B cell (primary cell): ENCODE measurements at regions not wholly inside any gene's neighbourhood (a gene's known extent, or its start where the extent isn't known, plus 50 kb on each side); places are given as distances from the start of the nearest gene placed in this dataset.
"Not testable (repeated sequence)": the region's sequence is repeated elsewhere in the genome, so short reads cannot be mapped to it uniquely, and the experiment has no call there.

Experiments used
- ATAC-seq: fragments of 200-7000 bp; cut with Tn5 transposase; one replicate; pipeline ENCODE4 v1.10.0; 2021; ENCODE audit warnings: low read depth, mild to moderate bottlenecking, moderate number of reproducible peaks, moderate library complexity
- CTCF ChIA-PET: fragments of 350-600 bp; sonication (Branson Sonifier 250); formaldehyde crosslinking; loops from one replicate; lab custom pipeline; 2021; ENCODE audit warnings: antibody characterized with exemption, inconsistent platforms; lab: Charles Lee
- POLR2A ChIA-PET: fragments of 350-600 bp; sonication (Branson Sonifier 250); formaldehyde crosslinking; loops from one replicate; lab custom pipeline; 2021; ENCODE audit warnings: antibody characterized with exemption; lab: Charles Lee
- DNase-seq: peaks from one replicate; pipeline ENCODE4 v3.0.0; 2013
- H2AFZ ChIP-seq: 2 replicates; pipeline ENCODE4 v1.6.1; 2012; ENCODE audit warnings: mild to moderate bottlenecking, low read depth, low read length; ENCODE audit not compliant: insufficient read depth, poor library complexity, severe bottlenecking
- H3K27ac ChIP-seq, 2 donors: 1 replicate in 1 of 2; 2 replicates in 1 of 2; pipeline ENCODE4 v1.5.1; 2012 to 2013; ENCODE audit warnings: low read length in 2 of 2, mild to moderate bottlenecking in 2 of 2, moderate library complexity in 1 of 2
- H3K27me3 ChIP-seq, 4 experiments: fragments of 200-600 bp in 1 of 4; sonication (generic) in 1 of 4; replicated peaks in 1 of 4; 1 replicate in 2 of 4; 2 replicates in 2 of 4; pipeline versions ENCODE4 v1.6.1 to v1.7.0; 2013 to 2016; ENCODE audit warnings: low read length in 3 of 4, mild to moderate bottlenecking in 2 of 4, mixed read lengths in 1 of 4, moderate library complexity in 1 of 4; ENCODE audit not compliant: insufficient read depth in 4 of 4, control insufficient read depth in 3 of 4; ENCODE audit errors: control extremely low read depth in 1 of 4
- H3K36me3 ChIP-seq, 2 experiments: replicated peaks in 1 of 2; 1 replicate in 1 of 2; 2 replicates in 1 of 2; pipeline versions ENCODE4 v1.6.1 to v1.7.1; 2013; ENCODE audit warnings: low read length in 1 of 2; ENCODE audit not compliant: insufficient read depth in 2 of 2, control insufficient read depth in 1 of 2; ENCODE audit errors: control extremely low read depth in 1 of 2, extremely low read depth in 1 of 2
- H3K4me1 ChIP-seq, 2 donors: fragments of 200-600 bp in 1 of 2; sonication (generic) in 1 of 2; 1 replicate in 1 of 2; 2 replicates in 1 of 2; pipeline versions ENCODE4 v1.5.1 to v1.6.1; 2013 to 2017; ENCODE audit warnings: low read length in 2 of 2; ENCODE audit not compliant: control insufficient read depth in 2 of 2, insufficient read depth in 2 of 2
- H3K4me2 ChIP-seq: replicated peaks from 2 replicates; pipeline ENCODE3; 2012; ENCODE audit warnings: mild to moderate bottlenecking, low read depth, low read length; ENCODE audit not compliant: poor library complexity, severe bottlenecking
- H3K4me3 ChIP-seq, 5 experiments: fragments of 200-600 bp in 1 of 5; sonication (generic) in 1 of 5; 1 replicate in 3 of 5; 2 replicates in 2 of 5; pipeline versions ENCODE4 v1.5.1 to v1.7.0; 2011 to 2016; ENCODE audit warnings: low read length in 4 of 5, mild to moderate bottlenecking in 4 of 5, low read depth in 2 of 5, control low read depth in 1 of 5, moderate library complexity in 1 of 5; ENCODE audit not compliant: insufficient read depth in 1 of 5; ENCODE audit errors: control extremely low read depth in 1 of 5, extremely low read depth in 1 of 5
- H3K79me2 ChIP-seq: fragments of 200-600 bp; sonication (generic); one replicate; pipeline ENCODE4 v1.6.0; 2016; ENCODE audit warnings: low read length; ENCODE audit not compliant: control insufficient read depth, insufficient read depth
- H3K9ac ChIP-seq: fragments of 200-600 bp; sonication (generic); 2 replicates; pipeline ENCODE4 v1.6.1; 2017; ENCODE audit warnings: mild to moderate bottlenecking, low read length, moderate library complexity
- H3K9me3 ChIP-seq, 3 donors: one replicate each; pipeline versions ENCODE4 v1.6.1 to v1.7.1; 2013; ENCODE audit warnings: low read length in 2 of 3; ENCODE audit not compliant: control insufficient read depth in 2 of 3, insufficient read depth in 1 of 3; ENCODE audit errors: control extremely low read depth in 1 of 3
- H4K20me1 ChIP-seq: 2 replicates; pipeline ENCODE4 v1.6.0; 2012; ENCODE audit warnings: mild to moderate bottlenecking, low read length; ENCODE audit not compliant: insufficient read depth, control insufficient read depth, poor library complexity, severe bottlenecking
- H3K27ac Mint-ChIP-seq: one replicate; pipeline ENCODE4 v1.8.0; 2021; ENCODE audit warnings: mixed read lengths
- H3K27me3 Mint-ChIP-seq: one replicate; pipeline ENCODE4 v1.8.0; 2021; ENCODE audit warnings: mixed read lengths
- H3K4me1 Mint-ChIP-seq: one replicate; pipeline ENCODE4 v1.8.0; 2021; ENCODE audit warnings: mixed read lengths
- H3K4me3 Mint-ChIP-seq: one replicate; pipeline ENCODE4 v1.8.0; 2021; ENCODE audit warnings: mixed read lengths
- H3K9me3 Mint-ChIP-seq: one replicate; pipeline ENCODE4 v1.8.0; 2022; ENCODE audit warnings: mixed read lengths; ENCODE audit not compliant: insufficient read depth
- EZH2 ChIP-seq: IDR thresholded peaks from 2 replicates; pipeline ENCODE4 v1.6.1; 2012; ENCODE audit warnings: borderline replicate concordance, low read depth, mild to moderate bottlenecking, moderate library complexity, low read length; ENCODE audit not compliant: insufficient read depth, poor library complexity, severe bottlenecking
- WGBS: methylation state at CpG from one replicate; pipeline ENCODE4 v1.1.5; 2013; ENCODE audit warnings: missing lambda C conversion rate; ENCODE audit not compliant: insufficient coverage; 5-methylcytosine and 5-hydroxymethylcytosine counted together
- intact Hi-C: fragments of 100-400 bp; cut with micrococcal nuclease; formaldehyde crosslinking; loops from one replicate; pipeline ENCODE4 v1.10.0; 2022
- TF ChIP-seq, protein P1 (sequence below): fragments of 200-600 bp; IDR thresholded peaks from one replicate; pipeline ENCODE4 v1.8.0; 2022; ENCODE audit warnings: antibody characterized with exemption, mild to moderate bottlenecking

- POLR2A ChIA-PET, result no interaction called here
- intact Hi-C loops, result no loop called here
Observed at GRCh38 chr14:97120611-97121031, 323.4 kb downstream of the VRK1 start.

GRCh38 chr14:97129639-97130038, 332.5 kb downstream of the VRK1 start:
- WGBS, result 100% methylated on average over 2 of the region's 2 CpGs
- Histone ChIP-seq H2AFZ (no peak overlapping the region), H3K4me1 (no peaks in the 10 kb centered on the region), H3K36me3 (no peaks in the 10 kb centered on the region), H4K20me1 (no peaks in the 10 kb centered on the region), H3K27me3 (no peaks in the 10 kb centered on the region), H3K27ac (no peak overlapping the region), H3K4me2 (no peak overlapping the region), H3K9me3 (peaks cover 0 to 3% (median 0%) of the 10 kb centered on the region in 3 donors), H3K4me3 (no peak overlapping the region), H3K79me2 (no peaks in the 10 kb centered on the region), H3K9ac (no peak overlapping the region)
- CTCF ChIA-PET, result no interaction called here
- ATAC-seq (no peak), DNase-seq (no peak)
- no peak overlapping the region for H3K27ac Mint-ChIP-seq
- no peaks in the 10 kb centered on the region for H3K4me1 Mint-ChIP-seq
- no peaks in the 10 kb centered on the region for H3K27me3 Mint-ChIP-seq
- POLR2A ChIA-PET, result no interaction called here
- intact Hi-C loops, result no loop called here
- no peak overlapping the region for H3K4me3 Mint-ChIP-seq
- TF ChIP-seq, protein P1, sequence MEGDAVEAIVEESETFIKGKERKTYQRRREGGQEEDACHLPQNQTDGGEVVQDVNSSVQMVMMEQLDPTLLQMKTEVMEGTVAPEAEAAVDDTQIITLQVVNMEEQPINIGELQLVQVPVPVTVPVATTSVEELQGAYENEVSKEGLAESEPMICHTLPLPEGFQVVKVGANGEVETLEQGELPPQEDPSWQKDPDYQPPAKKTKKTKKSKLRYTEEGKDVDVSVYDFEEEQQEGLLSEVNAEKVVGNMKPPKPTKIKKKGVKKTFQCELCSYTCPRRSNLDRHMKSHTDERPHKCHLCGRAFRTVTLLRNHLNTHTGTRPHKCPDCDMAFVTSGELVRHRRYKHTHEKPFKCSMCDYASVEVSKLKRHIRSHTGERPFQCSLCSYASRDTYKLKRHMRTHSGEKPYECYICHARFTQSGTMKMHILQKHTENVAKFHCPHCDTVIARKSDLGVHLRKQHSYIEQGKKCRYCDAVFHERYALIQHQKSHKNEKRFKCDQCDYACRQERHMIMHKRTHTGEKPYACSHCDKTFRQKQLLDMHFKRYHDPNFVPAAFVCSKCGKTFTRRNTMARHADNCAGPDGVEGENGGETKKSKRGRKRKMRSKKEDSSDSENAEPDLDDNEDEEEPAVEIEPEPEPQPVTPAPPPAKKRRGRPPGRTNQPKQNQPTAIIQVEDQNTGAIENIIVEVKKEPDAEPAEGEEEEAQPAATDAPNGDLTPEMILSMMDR, result no peak
- TF ChIP-seq EZH2, result no peak
- H3K9me3 Mint-ChIP-seq, result peaks cover 2% of the 10 kb centered on the region

More at GRCh38 chr14:97120611-97121031, 323.4 kb downstream of the VRK1 start:
- Histone ChIP-seq H3K9me3 (no peaks in the 10 kb centered on the region), H2AFZ (no peak overlapping the region), H3K36me3 (no peaks in the 10 kb centered on the region), H3K27me3 (peaks cover 0 to 5% (median 0%) of the 10 kb centered on the region in 4 experiments), H4K20me1 (no peaks in the 10 kb centered on the region), H3K9ac (no peak overlapping the region), H3K4me3 (no peak overlapping the region), H3K4me2 (no peak overlapping the region), H3K4me1 (no peaks in the 10 kb centered on the region), H3K79me2 (no peaks in the 10 kb centered on the region), H3K27ac (no peak overlapping the region)
- peaks cover 16% of the 10 kb centered on the region for H3K27me3 Mint-ChIP-seq
- no peak for TF ChIP-seq EZH2
- TF ChIP-seq, protein P1, result no peak
- no peak overlapping the region for H3K27ac Mint-ChIP-seq
- no peaks in the 10 kb centered on the region for H3K9me3 Mint-ChIP-seq
- WGBS, result no CpG with 5 or more reads among the region's 2 CpGs
- peaks cover 2% of the 10 kb centered on the region for H3K4me1 Mint-ChIP-seq
- DNase-seq, result no peak
- CTCF ChIA-PET, result no interaction called here
- ATAC-seq, result no peak
- no peak overlapping the region for H3K4me3 Mint-ChIP-seq

DNA sequence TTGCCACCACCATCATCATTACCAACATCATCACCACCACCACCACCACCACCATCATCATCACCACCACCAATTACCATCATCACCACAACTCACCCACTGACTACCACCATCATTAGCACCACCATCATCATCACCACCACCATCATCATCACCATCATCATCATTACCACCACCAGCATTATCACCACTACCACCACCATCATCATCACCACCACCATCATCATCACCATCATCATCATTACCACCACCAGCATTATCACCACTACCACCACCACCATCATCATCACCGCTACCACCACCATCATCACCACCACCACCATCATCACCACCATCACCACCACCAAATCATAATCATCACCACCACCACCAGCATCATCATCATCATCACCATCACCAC, 338.7 kb downstream of the VRK1 start:
- H3K27me3 Mint-ChIP-seq, H3K4me3 ChIP-seq, H3K4me1 Mint-ChIP-seq, H4K20me1 ChIP-seq, H2AFZ ChIP-seq, ATAC-seq, H3K9ac ChIP-seq, POLR2A ChIA-PET, H3K27ac ChIP-seq, H3K36me3 ChIP-seq, H3K4me1 ChIP-seq, intact Hi-C loops, H3K4me3 Mint-ChIP-seq, H3K79me2 ChIP-seq, DNase-seq, H3K27ac Mint-ChIP-seq, H3K4me2 ChIP-seq, H3K27me3 ChIP-seq, H3K9me3 ChIP-seq, CTCF ChIA-PET: not testable (repeated sequence)
- WGBS, result 89% methylated on average over 1 of the region's 1 CpG
- H3K9me3 Mint-ChIP-seq, result peaks cover 10% of the 10 kb centered on the region
